Nephron progenitor cell (in vitro differentiated cells): ENCODE measurements at regions not wholly inside any gene's neighbourhood (a gene's known extent, or its start where the extent isn't known, plus 50 kb on each side); places are given as distances from the start of the nearest gene placed in this dataset.

Experiments
- DNase-seq: peaks from one replicate; pipeline ENCODE4 v3.0.0; 2021
- H3K27ac Mint-ChIP-seq: 2 replicates; pipeline ENCODE4 v1.8.0; 2021; ENCODE audit warnings: mild to moderate bottlenecking, moderate library complexity, mixed read lengths
- H3K27me3 Mint-ChIP-seq: 2 replicates; pipeline ENCODE4 v1.8.0; 2021; ENCODE audit warnings: mild to moderate bottlenecking, low read depth, mixed read lengths; ENCODE audit not compliant: poor library complexity
- H3K36me3 Mint-ChIP-seq: 2 replicates; pipeline ENCODE4 v1.8.0; 2021; ENCODE audit warnings: low read depth, mixed read lengths
- H3K4me1 Mint-ChIP-seq: 2 replicates; pipeline ENCODE4 v1.8.0; 2021; ENCODE audit warnings: mixed read lengths
- H3K4me3 Mint-ChIP-seq: 2 replicates; pipeline ENCODE4 v1.8.0; 2021; ENCODE audit warnings: mild to moderate bottlenecking, moderate library complexity, mixed read lengths
- H3K9me3 Mint-ChIP-seq: 2 replicates; pipeline ENCODE4 v1.8.0; 2021; ENCODE audit warnings: mild to moderate bottlenecking, moderate library complexity, mixed read lengths
- CTCF ChIP-seq: fragments of 200-600 bp; sonication (generic); IDR thresholded peaks from 2 replicates; pipeline ENCODE4 v1.5.0; 2021; ENCODE audit warnings: antibody characterized with exemption

- no peaks in the 10 kb centered on the region for H3K4me1 Mint-ChIP-seq
- no peak for TF ChIP-seq CTCF
- no peak overlapping the region for H3K4me3 Mint-ChIP-seq
- peaks cover 2% of the 10 kb centered on the region for H3K27me3 Mint-ChIP-seq
- H3K36me3 Mint-ChIP-seq = no peaks in the 10 kb centered on the region
- DNase-seq = no peak
- H3K27ac Mint-ChIP-seq = no peak overlapping the region
- no peaks in the 10 kb centered on the region for H3K9me3 Mint-ChIP-seq
Measured at GRCh38 chr2:223166215-223166493, 114.2 kb downstream of the KCNE4 start.

GRCh38 chr2:223166983-223167650 lies 115.1 kb downstream of the KCNE4 start:
- Mint-ChIP-seq H3K4me1 (no peaks in the 10 kb centered on the region), H3K27ac (no peak overlapping the region), H3K36me3 (no peaks in the 10 kb centered on the region), H3K4me3 (no peak overlapping the region), H3K9me3 (no peaks in the 10 kb centered on the region), H3K27me3 (peaks cover 3% of the 10 kb centered on the region)
- TF ChIP-seq CTCF = no peak
- DNase-seq = no peak

- H3K4me3 Mint-ChIP-seq = no peak overlapping the region
- no peaks in the 10 kb centered on the region for H3K4me1 Mint-ChIP-seq
- H3K27me3 Mint-ChIP-seq = peaks cover 3% of the 10 kb centered on the region
- TF ChIP-seq CTCF = no peak
- no peak for DNase-seq
- H3K9me3 Mint-ChIP-seq = no peaks in the 10 kb centered on the region
- no peaks in the 10 kb centered on the region for H3K36me3 Mint-ChIP-seq
- H3K27ac Mint-ChIP-seq = no peak overlapping the region
Measured at GRCh38 chr2:223169830-223170605, 118.0 kb downstream of the KCNE4 start.

- no peak for TF ChIP-seq CTCF
- Mint-ChIP-seq H3K27ac (no peak overlapping the region), H3K4me1 (peaks cover 6% of the 10 kb centered on the region), H3K36me3 (no peaks in the 10 kb centered on the region), H3K27me3 (no peaks in the 10 kb centered on the region), H3K9me3 (no peaks in the 10 kb centered on the region), H3K4me3 (no peak overlapping the region)
- DNase-seq = no peak
Measured at GRCh38 chr2:223176970-223177369, 125.0 kb downstream of the KCNE4 start.

- no peaks in the 10 kb centered on the region for H3K36me3 Mint-ChIP-seq
- H3K27ac Mint-ChIP-seq = no peak overlapping the region
- TF ChIP-seq CTCF = no peak
- H3K27me3 Mint-ChIP-seq = no peaks in the 10 kb centered on the region
- H3K4me1 Mint-ChIP-seq = peaks cover 2% of the 10 kb centered on the region
- H3K9me3 Mint-ChIP-seq = no peaks in the 10 kb centered on the region
- H3K4me3 Mint-ChIP-seq = no peak overlapping the region
- DNase-seq = no peak
Measured at GRCh38 chr2:223180463-223180862, 128.5 kb downstream of the KCNE4 start.

GRCh38 chr2:223181561-223181960 lies 129.6 kb downstream of the KCNE4 start:
- no peaks in the 10 kb centered on the region for H3K27me3 Mint-ChIP-seq

More at GRCh38 chr2:223181561-223181960, 129.6 kb downstream of the KCNE4 start:
- no peaks in the 10 kb centered on the region for H3K36me3 Mint-ChIP-seq
- no peaks in the 10 kb centered on the region for H3K9me3 Mint-ChIP-seq
- H3K27ac Mint-ChIP-seq = no peak overlapping the region
- no peak overlapping the region for H3K4me3 Mint-ChIP-seq
- TF ChIP-seq CTCF = no peak
- no peak for DNase-seq
- no peaks in the 10 kb centered on the region for H3K4me1 Mint-ChIP-seq
